AG20443 (cell line): ENCODE measurements at regions not wholly inside any gene's neighbourhood (a gene's known extent, or its start where the extent isn't known, plus 50 kb on each side); places are given as distances from the start of the nearest gene placed in this dataset.
"Not testable (repeated sequence)": the region's sequence is repeated elsewhere in the genome, so short reads cannot be mapped to it uniquely, and the experiment has no call there.

Experiments
- DNase-seq: peaks from one replicate; pipeline ENCODE4 v3.0.0; 2012; ENCODE audit warnings: low spot score, mixed read lengths

GRCh38 chr11:42992594-42992993, 319.2 kb upstream of the API5 start:
- no peak for DNase-seq

GRCh38 chr11:42996421-42997307, 315.1 kb upstream of the API5 start:
- no peak for DNase-seq

DNA sequence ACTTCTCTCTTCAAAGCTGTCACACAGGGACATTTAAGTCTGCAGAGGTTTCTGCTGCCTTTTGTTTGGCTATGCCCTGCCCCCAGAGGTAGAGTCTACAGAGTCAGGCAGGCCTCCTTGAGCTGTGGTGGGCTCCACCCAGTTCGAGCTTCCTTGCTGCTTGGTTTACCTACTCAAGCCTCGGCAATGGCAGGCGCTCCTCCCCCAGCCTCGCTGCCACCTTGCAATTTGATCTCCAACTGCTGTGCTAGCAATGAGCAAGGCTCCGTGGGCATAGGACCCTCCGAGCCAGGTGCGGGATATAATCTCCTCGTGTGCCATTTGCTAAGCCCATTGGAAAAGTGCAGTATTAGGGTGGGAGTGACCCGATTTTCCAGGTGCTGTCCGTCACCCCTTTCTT, 306.9 kb upstream of the API5 start:
- not testable (repeated sequence) for DNase-seq

GRCh38 chr11:43010042-43010441, 301.8 kb upstream of the API5 start:
- DNase-seq: no peak

- DNase-seq: no peak
Observed at GRCh38 chr11:43012606-43013005, 299.2 kb upstream of the API5 start.

DNA sequence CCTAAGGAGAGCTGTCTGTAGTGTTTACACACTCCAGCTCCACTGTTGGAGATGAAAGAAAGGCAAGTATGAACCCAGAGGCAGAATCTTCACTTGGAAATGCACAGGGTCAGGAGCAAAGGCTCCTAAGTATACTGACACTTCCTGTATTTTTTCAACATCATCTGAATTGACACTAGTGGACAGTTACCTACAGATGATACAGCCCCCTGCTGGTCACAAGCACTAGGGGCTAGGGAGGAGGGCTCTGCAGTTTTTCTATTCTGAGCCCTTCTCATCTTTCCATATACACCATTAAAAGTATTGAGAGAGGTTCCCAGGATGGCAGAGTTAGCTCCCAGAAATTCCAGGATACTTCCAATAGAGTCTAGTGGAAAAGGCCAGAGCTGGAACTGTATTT, 290.3 kb upstream of the API5 start:
- no peak for DNase-seq

GRCh38 chr11:43034341-43034740, 277.5 kb upstream of the API5 start:
- DNase-seq: no peak

DNA sequence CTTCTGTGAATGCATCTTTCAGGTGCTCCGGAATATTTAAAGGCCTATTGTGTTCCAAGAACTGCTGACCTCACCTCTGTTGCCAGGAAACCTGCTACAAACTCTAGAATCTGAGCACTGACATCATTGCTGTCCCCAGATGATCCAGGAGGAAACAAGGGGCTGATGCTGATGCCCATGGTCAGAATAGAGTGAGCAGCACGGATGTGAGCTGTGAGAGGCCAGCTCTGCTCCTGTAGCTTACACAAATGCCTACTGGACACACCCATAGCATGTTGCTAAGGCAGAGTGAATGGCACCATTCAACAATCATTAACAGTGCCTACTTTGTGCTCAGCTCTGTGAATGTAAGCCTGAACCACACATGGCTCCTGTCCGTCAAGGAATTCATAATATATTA, 276.7 kb upstream of the API5 start:
- DNase-seq: no peak

- DNase-seq: no peak
Observed at GRCh38 chr11:43053638-43054412, 258.0 kb upstream of the API5 start.

- DNase-seq: no peak
Observed at GRCh38 chr11:43067681-43068080, 244.1 kb upstream of the API5 start.

DNA sequence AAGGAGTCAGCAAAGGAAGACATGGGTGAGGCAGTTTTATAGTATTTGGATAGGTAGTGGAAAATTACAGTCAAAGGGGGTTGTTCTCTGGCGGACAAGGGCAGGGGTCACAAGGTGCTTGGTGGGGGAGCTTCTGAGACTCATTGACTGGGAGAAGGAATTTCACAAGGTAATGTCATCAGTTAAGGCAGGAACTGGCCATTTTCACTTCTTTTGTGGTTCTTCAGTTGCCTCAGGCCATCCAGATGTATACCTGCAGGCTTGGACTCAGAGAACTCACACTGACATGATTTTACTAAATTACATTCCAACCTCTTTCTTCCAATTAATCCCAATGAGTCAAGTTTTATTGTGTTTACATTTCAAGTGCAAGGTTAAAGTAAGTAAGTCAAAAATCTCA, 240.5 kb upstream of the API5 start:
- DNase-seq: no peak

GRCh38 chr11:43072096-43072495, 239.7 kb upstream of the API5 start:
- no peak for DNase-seq

GRCh38 chr11:43072911-43073310, 238.9 kb upstream of the API5 start:
- no peak for DNase-seq

- no peak for DNase-seq
Observed at GRCh38 chr11:43074810-43075209, 237.0 kb upstream of the API5 start.

DNA sequence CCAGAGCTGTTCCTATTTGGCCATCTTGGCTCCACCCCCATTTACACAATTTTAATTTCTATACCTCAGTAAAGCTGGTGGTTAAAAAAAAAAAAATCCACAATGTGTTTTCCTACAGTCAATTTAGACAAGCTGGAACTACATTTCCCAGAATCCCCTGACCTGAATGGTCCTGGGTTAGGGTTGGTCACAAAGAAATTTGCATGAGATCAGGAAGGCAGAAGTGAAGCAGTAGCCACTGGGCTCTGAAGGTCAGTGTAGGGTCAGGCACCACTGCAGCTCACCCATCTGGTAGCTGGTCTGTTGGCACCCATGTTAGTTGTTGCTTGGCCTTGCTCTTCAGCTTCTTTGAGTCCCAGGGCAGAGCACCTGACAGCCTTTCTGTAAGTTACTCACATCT, 210.7 kb upstream of the API5 start:
- DNase-seq: no peak

GRCh38 chr11:43116071-43116470, 195.7 kb upstream of the API5 start:
- DNase-seq: no peak

- DNase-seq: no peak
Observed at GRCh38 chr11:43119275-43119970, 192.4 kb upstream of the API5 start.

DNA sequence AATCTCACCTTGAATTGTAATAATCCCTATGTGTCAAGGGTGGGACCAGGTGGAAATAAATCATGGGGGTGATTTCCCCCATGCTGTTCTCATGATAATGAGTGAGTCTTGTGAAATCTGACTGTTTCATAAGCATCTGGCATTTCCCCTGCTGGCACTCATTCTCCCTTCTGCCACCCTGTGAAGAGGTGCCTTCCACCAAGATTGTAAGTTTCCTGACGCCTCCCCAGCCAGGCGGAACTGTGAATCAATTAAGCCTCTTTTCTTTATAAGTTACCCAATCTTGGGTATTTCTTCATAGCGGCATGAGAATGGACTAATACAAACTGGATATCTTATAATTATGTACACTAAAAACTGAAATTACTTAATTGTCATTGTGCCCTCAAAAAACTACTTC, 189.2 kb upstream of the API5 start:
- no peak for DNase-seq

DNA sequence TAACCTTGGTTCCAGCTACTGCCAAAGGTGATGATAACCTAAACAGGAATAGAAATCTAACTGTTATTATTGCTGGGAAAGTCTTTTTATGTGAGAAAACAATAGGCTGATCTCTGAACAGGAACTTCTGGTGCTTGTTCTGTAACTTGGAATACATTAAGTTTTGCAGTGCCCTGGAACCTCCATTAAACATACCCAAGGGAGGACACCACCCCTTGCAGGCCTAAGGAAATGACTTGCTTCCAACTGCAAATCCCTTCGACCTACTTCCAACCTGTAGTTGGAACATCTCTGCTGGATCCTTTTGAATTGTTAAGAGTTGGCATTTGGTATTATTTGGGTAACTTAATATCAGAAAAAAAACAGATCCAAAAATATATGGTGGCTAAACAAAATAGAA, 188.4 kb upstream of the API5 start:
- no peak for DNase-seq

DNA sequence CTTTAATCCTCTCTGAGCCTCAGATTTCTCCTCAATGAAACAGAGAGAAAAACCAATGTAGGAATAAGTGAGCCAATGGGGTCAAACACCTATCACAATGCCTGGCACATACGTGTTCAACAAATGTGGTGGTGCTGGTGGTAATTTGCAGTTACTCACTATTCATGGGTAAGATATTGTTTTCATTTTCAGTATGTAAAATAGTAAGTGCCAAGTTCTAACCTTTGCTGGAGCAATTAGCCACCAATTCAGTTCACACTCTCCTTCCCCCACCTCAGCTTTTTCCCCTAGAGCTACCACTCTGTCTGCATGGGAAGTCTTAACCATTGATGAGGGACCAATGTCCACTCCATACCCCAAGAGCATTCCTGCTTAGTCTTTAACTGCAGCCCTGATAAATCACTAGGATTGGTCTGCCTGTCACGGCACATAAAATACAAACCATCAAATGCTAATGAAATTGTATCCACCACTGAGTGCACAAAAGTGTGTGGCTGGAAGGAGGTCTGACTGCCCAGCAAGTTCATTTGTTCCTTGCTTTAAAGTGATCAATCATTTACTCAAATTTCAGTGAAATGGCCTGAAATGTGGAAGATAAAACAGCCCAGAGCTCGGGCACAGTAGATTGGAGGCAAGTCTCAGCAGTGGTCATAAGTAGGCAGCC, 187.4 kb upstream of the API5 start:
- no peak for DNase-seq

DNA sequence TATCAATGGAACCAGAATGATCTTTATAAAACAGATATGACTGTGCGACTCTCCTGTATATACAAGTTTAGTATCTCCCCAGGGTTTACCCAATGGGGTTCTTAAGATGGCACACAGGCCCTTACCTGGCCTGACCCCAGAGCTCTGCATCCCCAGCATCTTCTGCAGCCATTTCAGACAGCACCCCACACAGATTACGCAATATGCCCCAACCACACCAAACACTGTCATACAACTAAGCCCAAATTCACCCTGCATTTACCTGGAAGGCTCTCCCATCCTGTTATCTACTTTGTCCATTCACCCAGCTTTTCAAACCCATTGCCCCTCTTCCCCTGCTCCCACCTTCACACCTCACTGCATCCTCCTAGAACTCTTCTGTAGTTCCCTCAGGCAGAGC, 182.5 kb upstream of the API5 start:
- no peak for DNase-seq

DNA sequence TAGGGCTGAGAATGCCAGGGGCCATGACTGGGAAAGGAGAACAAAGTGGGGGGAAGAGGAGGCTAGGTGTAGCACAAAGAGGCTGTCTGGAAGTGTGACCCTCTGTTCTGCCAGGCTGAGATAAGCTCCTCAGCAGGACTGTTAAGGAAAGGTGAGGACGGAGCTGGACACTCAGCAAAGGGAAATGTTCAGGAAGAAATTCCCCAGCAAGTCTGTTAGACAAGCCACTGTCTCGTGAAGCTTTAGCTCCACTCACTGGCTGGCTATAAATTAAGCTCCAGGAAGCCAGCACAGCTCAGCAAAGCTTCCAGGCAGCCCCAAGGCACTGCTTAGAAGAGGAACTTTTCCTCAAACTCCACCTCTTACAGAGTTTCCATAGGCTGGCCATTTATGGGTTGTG, 181.2 kb upstream of the API5 start:
- no peak for DNase-seq
